ENCODE measurements at regions not wholly inside any gene's neighbourhood (a gene's known extent, or its start where the extent isn't known, plus 50 kb on each side); places are given as distances from the start of the nearest gene placed in this dataset.
A peak's percentile ranks its signal among the peaks of the same experiment; 100 is the strongest.

- H3K9ac ChIP-seq: peak overlapping the region in 7 of 11 experiments; percentile 15 to 89 (median 76); a peak in 13 of 22 replicates
- TF ChIP-seq Cebpa-rat (IDR thresholded peaks at IDR 0.05): no peak
These were observed 154.9 kb upstream of the ATP2B1 start for GRCh38 chr12:89863493-89863938.

GRCh38 chr12:89862511-89863445 is 154.1 kb upstream of the ATP2B1 start:
- Histone ChIP-seq H3K27me3 (no peaks in the 10 kb centered on the region), H3K27ac (peak overlapping the region; percentile 63 to 98 (median 80)), H3K4me2 (peak overlapping the region; percentile 46 to 83 (median 62)), H3K36me3 (no peaks in the 10 kb centered on the region), H3K9ac (peak overlapping the region in 9 of 11 experiments; percentile 15 to 89 (median 75); a peak in 19 of 22 replicates), H3K4me1 (peaks cover 13 to 74% (median 26%) of the 10 kb centered on the region in 10 experiments), H3K4me3 (peak overlapping the region in 2 of 10 experiments; percentile 18 to 28; a peak in 2 of 20 replicates), H4K20me1 (no peaks in the 10 kb centered on the region), H3K9me3 (replicated peaks in 1 of 11) (peaks cover 2 to 12% (median 3%) of the 10 kb centered on the region in 11 experiments; a peak in 12 of 22 replicates)
- no peak for TF ChIP-seq Cebpa-rat (IDR thresholded peaks at IDR 0.05)

More at GRCh38 chr12:89863493-89863938, 154.9 kb upstream of the ATP2B1 start:
- Histone ChIP-seq H3K27ac (peak overlapping the region; percentile 63 to 98 (median 80)), H3K4me2 (peak overlapping the region; percentile 46 to 83 (median 62); a peak in 21 of 22 replicates), H3K36me3 (no peaks in the 10 kb centered on the region), H3K27me3 (no peaks in the 10 kb centered on the region), H3K4me3 (peak overlapping the region in 1 of 10 experiments; percentile 18; a peak in 1 of 20 replicates), H3K4me1 (peaks cover 13 to 67% (median 23%) of the 10 kb centered on the region in 10 experiments), H3K9me3 (replicated peaks in 1 of 11) (peaks cover 2 to 15% (median 5%) of the 10 kb centered on the region in 11 experiments; a peak in 12 of 22 replicates), H4K20me1 (no peaks in the 10 kb centered on the region)

GRCh38 chr12:89861086-89861485 is 152.4 kb upstream of the ATP2B1 start:
- no peaks in the 10 kb centered on the region for H4K20me1 ChIP-seq
- peak overlapping the region in 3 of 11 experiments; percentile 70 to 83 (median 74); a peak in 4 of 22 replicates for H3K4me2 ChIP-seq
- TF ChIP-seq Cebpa-rat (IDR thresholded peaks at IDR 0.05): no peak
- no peak overlapping the region for H3K9ac ChIP-seq
- H3K27me3 ChIP-seq: no peaks in the 10 kb centered on the region
- peaks cover 0 to 9% (median 2%) of the 10 kb centered on the region in 11 experiments; a peak in 6 of 22 replicates for H3K9me3 ChIP-seq (replicated peaks in 1 of 11)
- H3K4me1 ChIP-seq: peaks cover 24 to 91% (median 43%) of the 10 kb centered on the region in 10 experiments
- no peaks in the 10 kb centered on the region for H3K36me3 ChIP-seq
- H3K4me3 ChIP-seq: no peak overlapping the region
- peak overlapping the region in 2 of 11 experiments; percentile 97 to 98; a peak in 3 of 22 replicates for H3K27ac ChIP-seq

GRCh38 chr12:89859508-89860220 is 151.0 kb upstream of the ATP2B1 start:
- peak overlapping the region in 3 of 11 experiments; percentile 6 to 12 (median 8); a peak in 2 of 22 replicates for H3K27ac ChIP-seq
- TF ChIP-seq Cebpa-rat (IDR thresholded peaks at IDR 0.05): no peak
- H3K36me3 ChIP-seq: no peaks in the 10 kb centered on the region
- no peaks in the 10 kb centered on the region for H4K20me1 ChIP-seq
- no peaks in the 10 kb centered on the region for H3K27me3 ChIP-seq
- no peak overlapping the region for H3K9ac ChIP-seq
- no peaks in the 10 kb centered on the region; a peak in 1 of 22 replicates for H3K9me3 ChIP-seq (replicated peaks in 1 of 11)
- peak overlapping the region in 3 of 11 experiments; percentile 27 to 89 (median 70); a peak in 5 of 22 replicates for H3K4me2 ChIP-seq
- H3K4me1 ChIP-seq: peaks cover 27 to 94% (median 47%) of the 10 kb centered on the region in 10 experiments
- no peak overlapping the region for H3K4me3 ChIP-seq

- no peak overlapping the region for H3K4me3 ChIP-seq
- H3K36me3 ChIP-seq: no peaks in the 10 kb centered on the region
- no peak for TF ChIP-seq Cebpa-rat (IDR thresholded peaks at IDR 0.05)
- H3K4me1 ChIP-seq: peaks cover 25 to 91% (median 41%) of the 10 kb centered on the region in 10 experiments
- H3K27ac ChIP-seq: peak overlapping the region in 5 of 11 experiments; percentile 1 to 77 (median 72); a peak in 7 of 22 replicates
- no peaks in the 10 kb centered on the region for H3K27me3 ChIP-seq
- peak overlapping the region in 4 of 11 experiments; percentile 70 to 89 (median 80); a peak in 6 of 22 replicates for H3K4me2 ChIP-seq
- no peaks in the 10 kb centered on the region for H4K20me1 ChIP-seq
- no peak overlapping the region for H3K9ac ChIP-seq
- H3K9me3 ChIP-seq (replicated peaks in 1 of 11): no peaks in the 10 kb centered on the region; a peak in 1 of 22 replicates
These were observed 150.1 kb upstream of the ATP2B1 start for GRCh38 chr12:89858718-89859117.

- no peak overlapping the region for H3K4me3 ChIP-seq
- H3K36me3 ChIP-seq: no peaks in the 10 kb centered on the region
- H3K9me3 ChIP-seq (replicated peaks in 1 of 11): no peaks in the 10 kb centered on the region
- H3K27me3 ChIP-seq: no peaks in the 10 kb centered on the region
- H4K20me1 ChIP-seq: no peaks in the 10 kb centered on the region
- H3K27ac ChIP-seq: peak overlapping the region in 7 of 11 experiments; percentile 46 to 77 (median 72); a peak in 13 of 22 replicates
- H3K9ac ChIP-seq: peak overlapping the region in 3 of 11 experiments; percentile 37 to 59 (median 56); a peak in 4 of 22 replicates
- no peak for TF ChIP-seq Cebpa-rat (IDR thresholded peaks at IDR 0.05)
- H3K4me2 ChIP-seq: peak overlapping the region in 7 of 11 experiments; percentile 26 to 89 (median 70); a peak in 13 of 22 replicates
- peaks cover 16 to 89% (median 31%) of the 10 kb centered on the region in 10 experiments for H3K4me1 ChIP-seq
These were observed 149.1 kb upstream of the ATP2B1 start for GRCh38 chr12:89857652-89858274.

GRCh38 chr12:89856431-89856830 is 147.8 kb upstream of the ATP2B1 start:
- Histone ChIP-seq H3K36me3 (no peaks in the 10 kb centered on the region), H3K9me3 (replicated peaks in 1 of 11) (no peaks in the 10 kb centered on the region), H3K4me1 (peaks cover 12 to 79% (median 25%) of the 10 kb centered on the region in 10 experiments), H4K20me1 (no peaks in the 10 kb centered on the region), H3K9ac (peak overlapping the region in 4 of 11 experiments; percentile 2 to 60 (median 48); a peak in 6 of 22 replicates), H3K4me3 (no peak overlapping the region), H3K27ac (peak overlapping the region in 10 of 11 experiments; percentile 16 to 77 (median 58); a peak in 18 of 22 replicates), H3K4me2 (peak overlapping the region; percentile 39 to 89 (median 66)), H3K27me3 (no peaks in the 10 kb centered on the region)
- no peak for TF ChIP-seq Cebpa-rat (IDR thresholded peaks at IDR 0.05)

GRCh38 chr12:89848732-89849131 is 140.1 kb upstream of the ATP2B1 start:
- peaks cover 0 to 54% (median 8%) of the 10 kb centered on the region in 10 experiments; a peak in 10 of 20 replicates for H3K4me1 ChIP-seq
- H3K36me3 ChIP-seq: no peaks in the 10 kb centered on the region
- no peaks in the 10 kb centered on the region for H3K27me3 ChIP-seq
- H3K9me3 ChIP-seq (replicated peaks in 1 of 11): no peaks in the 10 kb centered on the region
- TF ChIP-seq Cebpa-rat (IDR thresholded peaks at IDR 0.05): no peak
- no peak overlapping the region for H3K9ac ChIP-seq
- no peak overlapping the region for H3K27ac ChIP-seq
- no peaks in the 10 kb centered on the region for H4K20me1 ChIP-seq
- H3K4me2 ChIP-seq: no peak overlapping the region
- H3K4me3 ChIP-seq: no peak overlapping the region

Measured in BLaER1 treated with 17β-estradiol and CSF1 and Interleukin-3, amounts not matched to agents 10 nM and 100 nM (cell line).